HepG2 (cell line): ENCODE measurements at regions not wholly inside any gene's neighbourhood (a gene's known extent, or its start where the extent isn't known, plus 50 kb on each side); places are given as distances from the start of the nearest gene placed in this dataset.
A peak's percentile ranks its signal among the peaks of the same experiment; 100 is the strongest.

Experiments
- ATAC-seq: fragments of 200-7000 bp; cut with Tn5 transposase; 3 replicates; pipeline ENCODE4 v1.9.1; 2020; ENCODE audit warnings: mild to moderate bottlenecking, moderate library complexity
- BruUV-seq: library from RNA; stranded (reverse); fragments of 400-500 nt; replicated peaks from 2 replicates; lab custom pipeline; 2021; lab: Mats Ljungman, UMichigan
- CTCF ChIA-PET: fragments of 300-600 bp; formaldehyde crosslinking; extraction: SDS; loops from one replicate; lab custom pipeline; 2021; ENCODE audit warnings: low total read pairs, inconsistent platforms, low intra/inter-chr PET ratio; lab: Yijun Ruan, JAX
- POLR2A ChIA-PET: fragments of 350-600 bp; sonication (Branson Sonifier 250); formaldehyde crosslinking; loops from one replicate; lab custom pipeline; 2020; ENCODE audit warnings: antibody characterized with exemption, inconsistent platforms; lab: Yijun Ruan, JAX
- DNase-seq: peaks from one replicate; pipeline ENCODE4 v3.0.0-alpha.2; 2015; ENCODE audit warnings: low spot score
- FAIRE-seq: peaks from 3 replicates; lab custom pipeline; 2011; peaks lifted over from hg19 to GRCh38; lab: Jason Lieb, UNC
- H2AFZ ChIP-seq: one replicate; pipeline ENCODE4 v1.6.1; 2011; ENCODE audit warnings: low read length, inconsistent platforms
- H3K27ac ChIP-seq: fragments of 300-600 bp; 3 replicates; pipeline ENCODE4 v1.8.0; 2011; ENCODE audit warnings: mixed run types, mild to moderate bottlenecking, mixed read lengths, low read length, inconsistent platforms; ENCODE audit not compliant: insufficient read depth; ENCODE audit errors: extremely low read length
- H3K27me3 ChIP-seq, 2 experiments: fragments of 200-600 bp in 1 of 2; 2 replicates in 1 of 2; 3 replicates in 1 of 2; pipeline versions ENCODE4 v1.6.0 to v1.8.0; 2011; ENCODE audit warnings: low read length in 2 of 2, mild to moderate bottlenecking in 2 of 2, moderate library complexity in 2 of 2, inconsistent platforms in 1 of 2; ENCODE audit not compliant: insufficient read depth in 2 of 2, control insufficient read depth in 1 of 2
- H3K36me3 ChIP-seq, 2 experiments: fragments of 200-600 bp in 1 of 2; replicated peaks in 1 of 2; 2 replicates in 1 of 2; 3 replicates in 1 of 2; pipeline versions ENCODE4 v1.5.1 to v1.8.0; 2011; ENCODE audit warnings: low read length in 2 of 2, inconsistent platforms in 1 of 2; ENCODE audit not compliant: insufficient read depth in 2 of 2, control insufficient read depth in 1 of 2
- H3K4me1 ChIP-seq: 2 replicates; pipeline ENCODE4 v1.5.1; 2012; ENCODE audit warnings: low read length, inconsistent platforms; ENCODE audit not compliant: insufficient read depth
- H3K4me2 ChIP-seq: 2 replicates; pipeline ENCODE4 v1.6.0; 2011; ENCODE audit warnings: low read depth, low read length, inconsistent platforms
- H3K4me3 ChIP-seq, 3 experiments: fragments of 200-600 bp in 1 of 3; sonication (generic), shearing (Covaris generic) in 1 of 3; replicated peaks in 1 of 3; 2 replicates each; pipeline ENCODE4 v1.5.1; 2011 to 2016; ENCODE audit warnings: low read length in 3 of 3, inconsistent platforms in 2 of 3, low read depth in 2 of 3, mild to moderate bottlenecking in 2 of 3, control low read depth in 1 of 3, mixed read lengths in 1 of 3; ENCODE audit not compliant: insufficient read depth in 1 of 3
- H3K79me2 ChIP-seq: one replicate; pipeline ENCODE4 v1.6.1; 2011; ENCODE audit warnings: low read length, inconsistent platforms; ENCODE audit not compliant: insufficient read depth
- H3K9ac ChIP-seq: 2 replicates; pipeline ENCODE4 v1.6.0; 2011; ENCODE audit warnings: mild to moderate bottlenecking, low read depth, low read length, inconsistent platforms; ENCODE audit not compliant: insufficient read depth
- H3K9me3 ChIP-seq: 2 replicates; pipeline ENCODE4 v1.5.1; 2012; ENCODE audit warnings: mild to moderate bottlenecking, low read length
- H4K20me1 ChIP-seq: 2 replicates; pipeline ENCODE4 v1.6.0; 2011; ENCODE audit warnings: inconsistent platforms, mild to moderate bottlenecking, low read length, moderate library complexity; ENCODE audit not compliant: insufficient read depth
- BCL6 ChIP-seq: IDR thresholded peaks from 2 replicates; pipeline ENCODE4 v1.6.1; 2016; ENCODE audit warnings: missing genetic modification reagents, missing compliant biosample characterization
- ELF4 ChIP-seq: sonication (generic); formaldehyde crosslinking; IDR thresholded peaks from 2 replicates; pipeline ENCODE4 v1.5.0; 2020; ENCODE audit warnings: missing genetic modification reagents, mild to moderate bottlenecking, moderate library complexity, borderline replicate concordance
- FLYWCH1 ChIP-seq: sonication (generic); formaldehyde crosslinking; IDR thresholded peaks from 2 replicates; pipeline ENCODE4 v1.8.1; 2023; ENCODE audit warnings: mild to moderate bottlenecking, missing genetic modification reagents
- NFKB2 ChIP-seq: sonication (generic); formaldehyde crosslinking; IDR thresholded peaks from 2 replicates; pipeline ENCODE4 v1.4.0; 2020; ENCODE audit warnings: missing genetic modification reagents, borderline replicate concordance
- REPIN1 ChIP-seq: sonication (generic); formaldehyde crosslinking; IDR thresholded peaks from 2 replicates; pipeline ENCODE4 v1.8.0; 2022; ENCODE audit warnings: missing genetic modification reagents, low read depth, mild to moderate bottlenecking, borderline replicate concordance
- SP2 ChIP-seq: sonication (generic); formaldehyde crosslinking; IDR thresholded peaks from 2 replicates; pipeline ENCODE4 v1.5.1; 2020; ENCODE audit warnings: mild to moderate bottlenecking, missing genetic modification reagents
- U2AF1 ChIP-seq: fragments of 200-400 bp; formaldehyde crosslinking; optimal IDR thresholded peaks from 2 replicates; pipeline ENCODE3; 2017; ENCODE audit warnings: mild to moderate bottlenecking, low read depth, low read length
- ZNF138 ChIP-seq: sonication (generic); formaldehyde crosslinking; IDR thresholded peaks from 2 replicates; pipeline ENCODE4 v1.5.0; 2020; ENCODE audit warnings: mild to moderate bottlenecking, low read depth, missing genetic modification reagents
- ZNF441 ChIP-seq: sonication (generic); formaldehyde crosslinking; IDR thresholded peaks from 2 replicates; pipeline ENCODE4 v1.7.0; 2021; ENCODE audit warnings: missing genetic modification reagents, borderline replicate concordance
- WGBS: methylation state at CpG from one replicate; pipeline ENCODE4 v1.1.6; 2017; ENCODE audit warnings: low lambda C conversion rate; 5-methylcytosine and 5-hydroxymethylcytosine counted together
- in situ Hi-C: cut with HindIII; loops from 2 replicates; pipeline ENCODE4 v1.10.0; 2017; ENCODE audit warnings: low pct_unique_long_range_greater_than_20kb; ENCODE audit not compliant: extremely low pct_ligation_motif_present
- intact Hi-C: fragments of 100-400 bp; cut with micrococcal nuclease; formaldehyde crosslinking; loops from one replicate; pipeline ENCODE4 v1.10.0; 2022; ENCODE audit not compliant: unreplicated experiment
- TF ChIP-seq, protein P1 (sequence below): sonication (generic); formaldehyde crosslinking; IDR thresholded peaks from 2 replicates; pipeline ENCODE4 v1.4.0; 2020; ENCODE audit warnings: mild to moderate bottlenecking, missing genetic modification reagents, borderline replicate concordance
- TF ChIP-seq, protein P2 (sequence below): sonication (generic); formaldehyde crosslinking; IDR thresholded peaks from 2 replicates; pipeline ENCODE4 v1.4.0; 2020; ENCODE audit warnings: missing genetic modification reagents

DNA sequence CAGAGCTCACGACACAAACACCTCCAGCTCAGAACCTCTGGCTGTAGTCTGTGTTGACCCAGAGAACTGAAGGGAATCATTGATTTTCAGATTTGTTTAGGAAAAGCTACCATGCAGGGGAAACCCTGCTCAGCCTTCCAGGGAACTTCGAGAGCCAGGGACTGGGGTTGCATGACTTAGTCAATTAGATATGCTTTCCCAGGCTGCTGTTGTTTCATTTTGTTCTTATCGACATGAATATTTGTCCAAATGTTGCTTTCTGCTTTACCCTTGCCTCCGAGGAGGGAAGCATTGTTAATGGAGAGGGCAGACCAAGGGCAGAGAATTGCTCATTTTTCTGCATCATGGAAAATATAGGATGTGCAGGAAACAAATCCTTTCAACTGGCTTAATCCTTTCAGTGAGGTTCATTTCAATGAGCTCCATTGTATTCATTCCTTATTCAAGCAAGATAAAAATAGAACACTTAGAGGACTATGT lies 82.5 kb downstream of the KLF5 start:
- H3K4me2 ChIP-seq: peak overlapping the region; percentile 47; the same call in 1 of the 2 replicates
- no TSS peak for BruUV-seq
- ATAC-seq (peak; percentile 86), DNase-seq (peak; percentile 8), FAIRE-seq (no peak)
- CTCF ChIA-PET: no interaction called here
- intact Hi-C loops (no loop called here), in situ Hi-C loops (no loop called here)
- H3K79me2 ChIP-seq: no peaks in the 10 kb centered on the region
- H3K9me3 ChIP-seq: no peaks in the 10 kb centered on the region
- POLR2A ChIA-PET: no interaction called here
- H3K27me3 ChIP-seq: peaks cover 0 to 2% of the 10 kb centered on the region in 2 experiments; a peak in 1 of 5 replicates
- no peak for TF ChIP-seq ZNF441 (CRISPR knock-in tag)
- TF ChIP-seq BCL6 (CRISPR knock-in tag): 0 out of 2 replicates have a peak, but pooled peaks have one; percentile 30
- no peak for TF ChIP-seq U2AF1
- peaks cover 33% of the 10 kb centered on the region for H3K4me1 ChIP-seq
- no peaks in the 10 kb centered on the region for H4K20me1 ChIP-seq
- H3K9ac ChIP-seq: no peak overlapping the region
- H3K27ac ChIP-seq: no peak overlapping the region
- WGBS: 0% methylated on average over 4 of the region's 4 CpGs
- no peak overlapping the region for H2AFZ ChIP-seq
- no peak overlapping the region for H3K4me3 ChIP-seq
- no peaks in the 10 kb centered on the region for H3K36me3 ChIP-seq

DNA sequence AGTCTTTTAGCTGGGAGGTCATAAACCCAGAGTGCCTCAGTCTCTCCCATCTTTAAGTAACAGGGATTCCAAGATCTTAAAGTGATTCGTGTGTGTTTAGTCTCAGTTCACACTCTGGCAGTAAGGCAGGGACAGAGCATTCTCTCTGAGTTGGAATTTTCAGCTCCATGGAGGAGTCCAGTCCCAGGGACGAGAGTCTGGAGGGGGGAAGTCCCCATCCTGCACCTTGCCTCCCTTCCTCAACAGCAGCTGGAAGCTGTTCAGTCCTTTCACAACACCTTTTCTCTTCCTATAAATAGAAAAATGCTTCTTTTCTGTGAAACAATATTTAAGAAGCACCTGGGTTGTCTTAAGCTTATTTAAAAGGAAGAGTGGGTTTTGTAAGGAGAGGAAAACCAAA lies 82.0 kb downstream of the KLF5 start:
- POLR2A ChIA-PET: no interaction called here
- no TSS peak for BruUV-seq
- FAIRE-seq (no peak), ATAC-seq (peak; percentile 43; the same call in 2 of the 3 replicates), DNase-seq (no peak)
- intact Hi-C loops (no loop called here), in situ Hi-C loops (no loop called here)
- peaks cover 0 to 2% of the 10 kb centered on the region in 2 experiments; a peak in 1 of 5 replicates for H3K27me3 ChIP-seq
- H3K9ac ChIP-seq: no peak overlapping the region
- H3K4me2 ChIP-seq: peak overlapping the region; percentile 47; the same call in 1 of the 2 replicates
- peaks cover 33% of the 10 kb centered on the region for H3K4me1 ChIP-seq
- H3K79me2 ChIP-seq: no peaks in the 10 kb centered on the region
- no peak overlapping the region for H3K4me3 ChIP-seq
- CTCF ChIA-PET: no interaction called here
- WGBS: 0% methylated on average over 2 of the region's 2 CpGs
- H4K20me1 ChIP-seq: no peaks in the 10 kb centered on the region
- no peak overlapping the region for H3K27ac ChIP-seq
- no peak overlapping the region for H2AFZ ChIP-seq
- H3K9me3 ChIP-seq: no peaks in the 10 kb centered on the region
- H3K36me3 ChIP-seq: no peaks in the 10 kb centered on the region
- TF ChIP-seq SP2 (CRISPR knock-in tag) (no peak), FLYWCH1 (CRISPR knock-in tag) (no peak), NFKB2 (CRISPR knock-in tag) (no peak), ZNF138 (no peak), ELF4 (CRISPR knock-in tag) (no peak), REPIN1 (CRISPR knock-in tag) (no peak)
- TF ChIP-seq, protein P1, sequence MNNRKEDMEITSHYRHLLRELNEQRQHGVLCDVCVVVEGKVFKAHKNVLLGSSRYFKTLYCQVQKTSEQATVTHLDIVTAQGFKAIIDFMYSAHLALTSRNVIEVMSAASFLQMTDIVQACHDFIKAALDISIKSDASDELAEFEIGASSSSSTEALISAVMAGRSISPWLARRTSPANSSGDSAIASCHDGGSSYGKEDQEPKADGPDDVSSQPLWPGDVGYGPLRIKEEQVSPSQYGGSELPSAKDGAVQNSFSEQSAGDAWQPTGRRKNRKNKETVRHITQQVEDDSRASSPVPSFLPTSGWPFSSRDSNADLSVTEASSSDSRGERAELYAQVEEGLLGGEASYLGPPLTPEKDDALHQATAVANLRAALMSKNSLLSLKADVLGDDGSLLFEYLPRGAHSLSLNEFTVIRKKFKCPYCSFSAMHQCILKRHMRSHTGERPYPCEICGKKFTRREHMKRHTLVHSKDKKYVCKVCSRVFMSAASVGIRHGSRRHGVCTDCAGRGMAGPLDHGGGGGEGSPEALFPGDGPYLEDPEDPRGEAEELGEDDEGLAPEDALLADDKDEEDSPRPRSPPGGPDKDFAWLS (CRISPR knock-in tag): no peak
- TF ChIP-seq, protein P2, sequence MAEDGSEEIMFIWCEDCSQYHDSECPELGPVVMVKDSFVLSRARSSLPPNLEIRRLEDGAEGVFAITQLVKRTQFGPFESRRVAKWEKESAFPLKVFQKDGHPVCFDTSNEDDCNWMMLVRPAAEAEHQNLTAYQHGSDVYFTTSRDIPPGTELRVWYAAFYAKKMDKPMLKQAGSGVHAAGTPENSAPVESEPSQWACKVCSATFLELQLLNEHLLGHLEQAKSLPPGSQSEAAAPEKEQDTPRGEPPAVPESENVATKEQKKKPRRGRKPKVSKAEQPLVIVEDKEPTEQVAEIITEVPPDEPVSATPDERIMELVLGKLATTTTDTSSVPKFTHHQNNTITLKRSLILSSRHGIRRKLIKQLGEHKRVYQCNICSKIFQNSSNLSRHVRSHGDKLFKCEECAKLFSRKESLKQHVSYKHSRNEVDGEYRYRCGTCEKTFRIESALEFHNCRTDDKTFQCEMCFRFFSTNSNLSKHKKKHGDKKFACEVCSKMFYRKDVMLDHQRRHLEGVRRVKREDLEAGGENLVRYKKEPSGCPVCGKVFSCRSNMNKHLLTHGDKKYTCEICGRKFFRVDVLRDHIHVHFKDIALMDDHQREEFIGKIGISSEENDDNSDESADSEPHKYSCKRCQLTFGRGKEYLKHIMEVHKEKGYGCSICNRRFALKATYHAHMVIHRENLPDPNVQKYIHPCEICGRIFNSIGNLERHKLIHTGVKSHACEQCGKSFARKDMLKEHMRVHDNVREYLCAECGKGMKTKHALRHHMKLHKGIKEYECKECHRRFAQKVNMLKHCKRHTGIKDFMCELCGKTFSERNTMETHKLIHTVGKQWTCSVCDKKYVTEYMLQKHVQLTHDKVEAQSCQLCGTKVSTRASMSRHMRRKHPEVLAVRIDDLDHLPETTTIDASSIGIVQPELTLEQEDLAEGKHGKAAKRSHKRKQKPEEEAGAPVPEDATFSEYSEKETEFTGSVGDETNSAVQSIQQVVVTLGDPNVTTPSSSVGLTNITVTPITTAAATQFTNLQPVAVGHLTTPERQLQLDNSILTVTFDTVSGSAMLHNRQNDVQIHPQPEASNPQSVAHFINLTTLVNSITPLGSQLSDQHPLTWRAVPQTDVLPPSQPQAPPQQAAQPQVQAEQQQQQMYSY: no peak
